Sigmoid colon (tissue), 4 donors: ENCODE measurements at regions not wholly inside any gene's neighbourhood (a gene's known extent, or its start where the extent isn't known, plus 50 kb on each side); places are given as distances from the start of the nearest gene placed in this dataset.

Experiments
- CTCF ChIP-seq, 4 experiments: fragments of 450-650 bp in 3 of 4; fragments of 200-600 bp in 1 of 4; IDR thresholded peaks; one replicate each; pipeline ENCODE4 v1.5.1; 2016 to 2019; ENCODE audit warnings: antibody characterized with exemption in 4 of 4, mild to moderate bottlenecking in 3 of 4, moderate library complexity in 2 of 4
- EP300 ChIP-seq, 4 donors: sonication (generic); formaldehyde crosslinking; IDR thresholded peaks; one replicate each; pipeline ENCODE4 v1.6.1; 2017; ENCODE audit warnings: antibody characterized with exemption in 4 of 4

GRCh38 chr9:21616082-21616778 is 134.1 kb upstream of the IFNE start:
- TF ChIP-seq CTCF (IDR thresholded peaks at IDR 0.05) = no peak
- TF ChIP-seq EP300 (IDR thresholded peaks at IDR 0.05) = no peak
